LNCAP (cell line): ENCODE measurements at regions not wholly inside any gene's neighbourhood (a gene's known extent, or its start where the extent isn't known, plus 50 kb on each side); places are given as distances from the start of the nearest gene placed in this dataset.

Source experiments
- CTCF ChIP-seq: fragments of 450-650 bp; IDR thresholded peaks from 2 replicates; pipeline ENCODE4 v1.5.1; 2017; ENCODE audit warnings: mild to moderate bottlenecking

- no peak for TF ChIP-seq CTCF
Measured at GRCh38 chr22:49191506-49191980, 636.1 kb downstream of the BRD1 start.

DNA sequence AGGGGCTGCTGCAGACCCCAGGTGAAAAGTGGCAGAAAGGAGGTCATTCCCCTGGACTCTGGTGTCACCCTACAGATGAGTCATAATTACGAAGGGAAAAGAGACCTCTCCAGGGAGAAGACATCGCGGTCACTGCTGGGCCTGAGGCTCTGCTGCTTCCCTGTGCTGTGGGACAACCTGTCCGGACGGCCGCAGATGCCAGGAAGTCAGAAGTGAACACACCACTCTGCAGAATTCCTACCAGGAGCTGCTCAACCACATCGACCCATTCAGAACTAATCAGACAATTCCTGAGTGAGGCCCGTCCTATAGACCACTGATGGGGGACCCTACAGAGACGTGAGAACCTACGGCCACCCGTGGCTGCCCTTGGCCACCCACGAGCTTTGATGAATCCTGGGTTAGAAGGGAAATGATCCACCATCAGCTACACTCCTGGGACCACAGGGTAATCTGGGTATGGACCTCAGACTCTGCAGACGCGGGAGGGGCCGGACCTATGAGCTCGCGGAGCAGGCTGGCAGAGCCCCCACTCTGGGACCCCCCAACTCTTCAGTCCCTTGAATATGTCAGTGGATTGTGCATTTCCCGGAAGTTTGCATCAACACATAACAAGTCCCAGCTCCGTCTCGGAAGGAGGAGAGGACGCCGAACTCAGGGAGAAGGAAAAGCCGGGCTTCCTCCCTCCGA, 636.7 kb downstream of the BRD1 start:
- no peak for TF ChIP-seq CTCF

GRCh38 chr22:49189871-49190270, 637.8 kb downstream of the BRD1 start:
- no peak for TF ChIP-seq CTCF

DNA sequence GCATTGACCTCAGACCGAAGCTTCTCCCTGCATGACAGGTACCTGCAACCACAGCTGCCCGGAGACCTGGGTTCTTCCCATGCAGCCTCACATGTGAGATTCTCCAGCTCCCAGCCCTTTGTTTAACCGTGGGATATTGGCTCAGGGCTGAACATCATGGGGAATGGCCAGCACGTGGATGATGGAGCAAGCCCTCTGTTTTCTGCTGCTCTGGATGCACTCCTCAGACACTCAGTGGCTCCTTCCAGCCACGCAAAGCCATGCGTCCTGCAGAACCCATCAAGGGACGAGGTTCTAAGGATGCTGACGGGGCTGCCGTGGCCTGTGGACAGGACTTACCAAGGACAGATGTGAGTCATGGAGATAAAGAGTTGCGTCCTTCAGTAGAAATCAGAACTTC, 639.1 kb downstream of the BRD1 start:
- TF ChIP-seq CTCF, result no peak

DNA sequence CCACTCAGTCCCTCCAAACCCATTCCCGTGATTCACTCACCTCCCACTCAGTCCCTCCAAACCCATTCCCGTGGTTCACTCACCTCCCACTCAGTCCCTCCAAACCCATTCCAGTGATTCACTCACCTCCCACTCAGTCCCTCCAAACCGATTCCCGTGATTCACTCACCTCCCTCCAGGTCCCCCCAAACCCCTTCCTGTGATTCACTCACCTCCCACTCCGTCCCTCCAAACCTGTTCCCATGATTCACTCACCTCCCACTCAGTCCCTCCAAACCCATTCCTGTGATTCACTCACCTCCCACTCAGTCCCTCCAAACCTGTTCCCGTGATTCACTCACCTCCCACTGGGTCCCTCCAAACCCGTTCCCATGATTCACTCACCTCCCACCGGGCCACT, 639.6 kb downstream of the BRD1 start:
- TF ChIP-seq CTCF, result no peak

- no peak for TF ChIP-seq CTCF
Measured at GRCh38 chr22:49186762-49187161, 640.9 kb downstream of the BRD1 start.

DNA sequence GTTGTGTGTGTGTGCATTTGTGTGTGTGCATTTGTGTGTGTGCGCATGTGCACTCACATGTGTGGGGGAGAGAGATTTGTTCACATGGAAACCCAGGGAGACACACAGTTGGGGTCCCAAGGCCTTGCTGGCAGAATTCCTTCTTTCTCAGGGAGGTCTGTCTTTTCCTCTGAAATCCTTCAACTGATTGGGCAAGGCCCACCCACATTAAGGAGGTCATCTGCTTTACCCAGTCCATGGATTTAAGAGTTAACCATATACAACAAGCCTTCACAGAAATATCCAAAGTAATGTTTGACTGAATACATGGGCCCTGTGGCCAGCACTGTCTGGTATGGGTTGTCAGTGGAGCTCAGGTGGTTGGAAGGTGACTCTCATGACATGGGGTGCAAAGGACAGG, 641.4 kb downstream of the BRD1 start:
- no peak for TF ChIP-seq CTCF
